GM23248 (cell line): ENCODE measurements at regions not wholly inside any gene's neighbourhood (a gene's known extent, or its start where the extent isn't known, plus 50 kb on each side); places are given as distances from the start of the nearest gene placed in this dataset.
"Not testable (repeated sequence)": the region's sequence is repeated elsewhere in the genome, so short reads cannot be mapped to it uniquely, and the experiment has no call there.

ENCODE experiments used
- DNase-seq: peaks from one replicate; pipeline ENCODE4 v3.0.0-alpha.2; 2015
- H2AFZ ChIP-seq: fragments of 200-600 bp; sonication (generic); 2 replicates; pipeline ENCODE4 v1.6.1; 2016; ENCODE audit warnings: antibody characterized with exemption
- H3F3A ChIP-seq: fragments of 200-600 bp; sonication (generic); 2 replicates; pipeline ENCODE4 v1.6.1; 2016; ENCODE audit warnings: mild to moderate bottlenecking, antibody characterized with exemption, mixed run types; ENCODE audit not compliant: insufficient read depth
- H3K27ac ChIP-seq: fragments of 200-600 bp; sonication (generic); 2 replicates; pipeline ENCODE4 v1.5.1; 2016; ENCODE audit warnings: mild to moderate bottlenecking
- H3K27me3 ChIP-seq: fragments of 200-600 bp; sonication (generic); replicated peaks from 2 replicates; pipeline ENCODE4 v1.6.1; 2016; ENCODE audit warnings: mild to moderate bottlenecking; ENCODE audit not compliant: insufficient read depth
- H3K36me3 ChIP-seq: fragments of 200-600 bp; sonication (generic); 2 replicates; pipeline ENCODE4 v1.6.1; 2016; ENCODE audit warnings: low read depth, mild to moderate bottlenecking
- H3K4me1 ChIP-seq: fragments of 200-600 bp; sonication (generic); 2 replicates; pipeline ENCODE4 v1.6.1; 2016; ENCODE audit warnings: mild to moderate bottlenecking; ENCODE audit not compliant: insufficient read depth
- H3K4me2 ChIP-seq: fragments of 200-600 bp; sonication (generic); one replicate; pipeline ENCODE4 v1.6.1; 2016; ENCODE audit warnings: mild to moderate bottlenecking; ENCODE audit not compliant: unreplicated experiment
- H3K4me3 ChIP-seq: fragments of 200-600 bp; sonication (generic); 2 replicates; pipeline ENCODE4 v1.5.1; 2016; ENCODE audit warnings: mild to moderate bottlenecking
- H3K79me2 ChIP-seq: fragments of 200-600 bp; sonication (generic); 2 replicates; pipeline ENCODE4 v1.6.1; 2016; ENCODE audit warnings: mild to moderate bottlenecking; ENCODE audit not compliant: insufficient read depth
- H3K9ac ChIP-seq: fragments of 200-600 bp; sonication (generic); 2 replicates; pipeline ENCODE4 v1.6.1; 2016; ENCODE audit warnings: mild to moderate bottlenecking
- H3K9me2 ChIP-seq: fragments of 200-600 bp; sonication (generic); 2 replicates; pipeline ENCODE4 v1.6.1; 2016; ENCODE audit warnings: mixed run types, mild to moderate bottlenecking, moderate library complexity; ENCODE audit not compliant: insufficient read depth
- H3K9me3 ChIP-seq: fragments of 200-600 bp; sonication (generic); one replicate; pipeline ENCODE4 v1.6.1; 2017; ENCODE audit warnings: low read depth
- H4K20me1 ChIP-seq: fragments of 200-600 bp; sonication (generic); 2 replicates; pipeline ENCODE4 v1.6.0; 2016; ENCODE audit not compliant: insufficient read depth
- EZH2 ChIP-seq: fragments of 200-600 bp; sonication (generic); IDR thresholded peaks from 2 replicates; pipeline ENCODE4 v1.6.1; 2018; ENCODE audit warnings: antibody characterized with exemption, mild to moderate bottlenecking; ENCODE audit not compliant: insufficient read depth, poor library complexity, severe bottlenecking
- EZH2phosphoT487 ChIP-seq: fragments of 200-600 bp; sonication (generic); IDR thresholded peaks from 2 replicates; pipeline ENCODE4 v1.6.1; 2018; ENCODE audit warnings: antibody characterized with exemption, moderate library complexity, mild to moderate bottlenecking, low read depth; ENCODE audit not compliant: insufficient read depth
- WGBS, 2 experiments: methylation state at CpG; one replicate each; pipeline ENCODE4 v1.1.6; 2015 to 2017; ENCODE audit warnings: low lambda C conversion rate in 2 of 2, low coverage in 1 of 2; ENCODE audit errors: missing lambda C conversion rate in 2 of 2; 5-methylcytosine and 5-hydroxymethylcytosine counted together
- in situ Hi-C: fragments of 300-500 bp; cut with MboI; formaldehyde crosslinking; loops from 2 replicates; pipeline ENCODE4 v1.15.0; 2020

- WGBS, 2 experiments, result 86% methylated on average over 6 of the region's 6 CpGs
- peaks cover 32% of the 10 kb centered on the region for H3K4me1 ChIP-seq
- TF ChIP-seq EZH2 (no peak), EZH2phosphoT487 (no peak)
Measured at GRCh38 chr2:37760471-37760870, 89.0 kb upstream of the CDC42EP3 start.

GRCh38 chr2:37762281-37762680 is 90.8 kb upstream of the CDC42EP3 start:
- H4K20me1 ChIP-seq, H3K79me2 ChIP-seq, in situ Hi-C loops, H3K36me3 ChIP-seq, H3K9me3 ChIP-seq, H2AFZ ChIP-seq, H3K9ac ChIP-seq, H3K9me2 ChIP-seq, H3K27me3 ChIP-seq: not testable (repeated sequence)
- peak overlapping the region; percentile 0; the same call in 1 of the 2 replicates for H3K27ac ChIP-seq
- H3F3A ChIP-seq, result peaks cover 33% of the 10 kb centered on the region
- WGBS, 2 experiments, result 29 to 31% methylated on average over 2 of the region's 2 CpGs
- H3K4me2 ChIP-seq, result peak overlapping the region; percentile 9
- peaks cover 50% of the 10 kb centered on the region for H3K4me1 ChIP-seq
- peak; percentile 45 for DNase-seq
- peak overlapping the region; percentile 9; the same call in 1 of the 2 replicates for H3K4me3 ChIP-seq

More at GRCh38 chr2:37760471-37760870, 89.0 kb upstream of the CDC42EP3 start:
- Histone ChIP-seq H3F3A (peaks cover 15% of the 10 kb centered on the region), H3K4me3 (no peak overlapping the region), H3K27me3 (no peaks in the 10 kb centered on the region), H3K27ac (no peak overlapping the region), H3K9ac (no peak overlapping the region), H3K4me2 (no peak overlapping the region), H4K20me1 (no peaks in the 10 kb centered on the region), H3K79me2 (no peaks in the 10 kb centered on the region), H3K9me3 (no peaks in the 10 kb centered on the region), H2AFZ (no peak overlapping the region), H3K9me2 (no peaks in the 10 kb centered on the region), H3K36me3 (no peaks in the 10 kb centered on the region)
- no peak for DNase-seq
- in situ Hi-C loops, result no loop called here

GRCh38 chr2:37764739-37765138 is 93.3 kb upstream of the CDC42EP3 start:
- peaks cover 56% of the 10 kb centered on the region for H3F3A ChIP-seq
- 0 to 2% methylated on average over 2 of the region's 2 CpGs for WGBS, 2 experiments
- H3K27ac ChIP-seq, result peak overlapping the region; percentile 48
- in situ Hi-C loops, result no loop called here
- H2AFZ ChIP-seq, result no peak overlapping the region
- no peaks in the 10 kb centered on the region for H4K20me1 ChIP-seq
- peak overlapping the region; percentile 36 for H3K4me2 ChIP-seq
- H3K9me3 ChIP-seq, result no peaks in the 10 kb centered on the region
- no peaks in the 10 kb centered on the region for H3K79me2 ChIP-seq
- no peaks in the 10 kb centered on the region for H3K36me3 ChIP-seq
- TF ChIP-seq EZH2, result no peak
- no peak for TF ChIP-seq EZH2phosphoT487
- H3K4me3 ChIP-seq, result no peak overlapping the region
- no peaks in the 10 kb centered on the region for H3K27me3 ChIP-seq
- no peak for DNase-seq
- H3K4me1 ChIP-seq, result peaks cover 75% of the 10 kb centered on the region
- no peak overlapping the region for H3K9ac ChIP-seq
- H3K9me2 ChIP-seq, result no peaks in the 10 kb centered on the region

GRCh38 chr2:37766106-37766505 is 94.7 kb upstream of the CDC42EP3 start:
- Histone ChIP-seq H3K79me2 (no peaks in the 10 kb centered on the region), H3K9me2 (no peaks in the 10 kb centered on the region), H3K9me3 (no peaks in the 10 kb centered on the region), H3K36me3 (no peaks in the 10 kb centered on the region), H2AFZ (peak overlapping the region; percentile 29), H3K27me3 (no peaks in the 10 kb centered on the region), H3K4me2 (peak overlapping the region; percentile 56), H3K9ac (peak overlapping the region; percentile 19; the same call in 1 of the 2 replicates), H3K4me3 (peak overlapping the region; percentile 38), H3K4me1 (peaks cover 81% of the 10 kb centered on the region), H4K20me1 (no peaks in the 10 kb centered on the region), H3F3A (peaks cover 58% of the 10 kb centered on the region), H3K27ac (peak overlapping the region; percentile 71)
- WGBS, 2 experiments, result 0 to 4% methylated on average over 3 of the region's 3 CpGs
- in situ Hi-C loops, result no loop called here
- peak; percentile 35 for DNase-seq
- TF ChIP-seq EZH2phosphoT487 (no peak), EZH2 (no peak)

- Histone ChIP-seq H3K79me2 (no peaks in the 10 kb centered on the region), H2AFZ (no peak overlapping the region), H3K27me3 (no peaks in the 10 kb centered on the region), H3K4me3 (no peak overlapping the region), H3K9me3 (no peaks in the 10 kb centered on the region), H3F3A (peaks cover 68% of the 10 kb centered on the region), H3K9me2 (no peaks in the 10 kb centered on the region), H3K9ac (no peak overlapping the region), H3K27ac (peak overlapping the region; percentile 71; the same call in 1 of the 2 replicates), H3K36me3 (no peaks in the 10 kb centered on the region), H3K4me1 (peaks cover 87% of the 10 kb centered on the region), H4K20me1 (no peaks in the 10 kb centered on the region), H3K4me2 (peak overlapping the region; percentile 56)
- in situ Hi-C loops, result no loop called here
- TF ChIP-seq EZH2phosphoT487 (no peak), EZH2 (no peak)
- peak; percentile 33 for DNase-seq
Measured at GRCh38 chr2:37767046-37767445, 95.6 kb upstream of the CDC42EP3 start.
